NOMO-1 treated with DMSO at 0.1 percent for 48 hours (cell line): ENCODE measurements at regions not wholly inside any gene's neighbourhood (a gene's known extent, or its start where the extent isn't known, plus 50 kb on each side); places are given as distances from the start of the nearest gene placed in this dataset.
"Not testable (repeated sequence)": the region's sequence is repeated elsewhere in the genome, so short reads cannot be mapped to it uniquely, and the experiment has no call there.

ENCODE experiments used
- DNase-seq: peaks from one replicate; lab custom pipeline; 2025; ENCODE audit not compliant: unreplicated experiment; lab: John Stamatoyannopoulos, UW

- DNase-seq = no peak
Measured at GRCh38 chr18:42447688-42448087, 492.7 kb downstream of the PIK3C3 start.

- no peak for DNase-seq
Measured at GRCh38 chr18:42458226-42458625, 503.2 kb downstream of the PIK3C3 start.

- no peak for DNase-seq
Measured at GRCh38 chr18:42459873-42460272, 504.8 kb downstream of the PIK3C3 start.

- DNase-seq = no peak
Measured at GRCh38 chr18:42471885-42472284, 516.9 kb downstream of the PIK3C3 start.

GRCh38 chr18:42473611-42474010 is 518.6 kb downstream of the PIK3C3 start:
- DNase-seq = no peak

GRCh38 chr18:42474577-42474976 is 519.5 kb downstream of the PIK3C3 start:
- DNase-seq = no peak

GRCh38 chr18:42475157-42475556 is 520.1 kb downstream of the PIK3C3 start:
- no peak for DNase-seq

GRCh38 chr18:42477267-42477666 is 522.2 kb downstream of the PIK3C3 start:
- no peak for DNase-seq

- DNase-seq = no peak
Measured at GRCh38 chr18:42480441-42480840, 525.4 kb downstream of the PIK3C3 start.

- no peak for DNase-seq
Measured at GRCh38 chr18:42484648-42485047, 529.6 kb downstream of the PIK3C3 start.

- no peak for DNase-seq
Measured at GRCh38 chr18:42486271-42486670, 531.2 kb downstream of the PIK3C3 start.

- DNase-seq = no peak
Measured at GRCh38 chr18:42508683-42509296, 553.8 kb downstream of the PIK3C3 start.

GRCh38 chr18:42509750-42510415 is 554.8 kb downstream of the PIK3C3 start:
- no peak for DNase-seq

GRCh38 chr18:42510540-42510939 is 555.5 kb downstream of the PIK3C3 start:
- no peak for DNase-seq

- DNase-seq = no peak
Measured at GRCh38 chr18:42513441-42513840, 558.4 kb downstream of the PIK3C3 start.

- DNase-seq = no peak
Measured at GRCh38 chr18:42514512-42514911, 559.5 kb downstream of the PIK3C3 start.

GRCh38 chr18:42517896-42518295 is 562.9 kb downstream of the PIK3C3 start:
- no peak for DNase-seq

- not testable (repeated sequence) for DNase-seq
Measured at GRCh38 chr18:42518331-42518730, 563.3 kb downstream of the PIK3C3 start.

GRCh38 chr18:42520138-42520537 is 565.1 kb downstream of the PIK3C3 start:
- no peak for DNase-seq

- no peak for DNase-seq
Measured at GRCh38 chr18:42525905-42526304, 570.9 kb downstream of the PIK3C3 start.

- DNase-seq = no peak
Measured at GRCh38 chr18:42527766-42528165, 572.7 kb downstream of the PIK3C3 start.

- DNase-seq = no peak
Measured at GRCh38 chr18:42530276-42530675, 575.2 kb downstream of the PIK3C3 start.

GRCh38 chr18:42532119-42532518 is 577.1 kb downstream of the PIK3C3 start:
- DNase-seq = no peak
